NK-92 (cell line): ENCODE measurements at regions not wholly inside any gene's neighbourhood (a gene's known extent, or its start where the extent isn't known, plus 50 kb on each side); places are given as distances from the start of the nearest gene placed in this dataset.

Experiments
- DNase-seq: peaks from one replicate; lab custom pipeline; 2025; ENCODE audit not compliant: unreplicated experiment; lab: John Stamatoyannopoulos, UW

DNA sequence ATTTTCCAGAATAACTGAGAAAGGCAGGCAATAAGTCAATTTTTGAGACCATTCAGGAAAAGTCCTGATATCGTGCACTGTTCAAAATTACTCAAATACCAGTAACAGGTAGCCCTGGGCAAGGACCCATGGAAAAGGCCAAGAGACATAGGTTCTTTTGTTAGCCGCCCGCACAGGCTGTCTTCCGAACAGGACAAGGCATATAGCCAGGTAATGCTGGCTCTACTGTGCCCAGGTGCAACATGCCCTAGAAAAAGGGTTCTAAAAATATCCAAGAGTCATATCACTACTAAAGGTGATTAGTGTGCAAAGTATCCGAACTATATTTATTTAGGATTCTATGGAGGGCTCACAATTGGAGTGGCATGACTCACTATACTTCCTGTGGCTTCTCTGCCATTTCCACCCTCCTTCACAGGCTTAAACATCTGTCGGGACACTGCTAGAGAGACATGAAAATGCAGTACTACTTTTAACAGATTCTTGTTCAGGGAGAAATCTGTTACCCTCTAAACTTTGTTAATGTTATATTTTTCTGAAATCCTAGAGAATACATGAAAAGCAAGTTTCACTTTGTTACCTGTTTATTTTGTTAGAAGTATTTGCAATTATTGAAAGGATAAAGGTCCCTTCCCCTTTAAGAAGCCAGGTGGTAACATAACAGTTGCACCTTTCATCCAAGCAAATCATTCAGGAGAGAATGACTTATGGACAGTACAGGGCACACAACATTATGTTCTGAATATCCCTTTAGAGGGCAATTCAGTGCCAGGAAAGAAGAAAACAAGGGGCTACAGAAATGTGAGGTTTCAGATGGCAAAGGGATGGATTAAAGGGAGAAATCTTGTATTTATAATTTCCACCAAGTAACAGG is 293.3 kb upstream of the THBS1 start:
- no peak for DNase-seq

GRCh38 chr15:39290711-39291435 is 290.0 kb upstream of the THBS1 start:
- no peak for DNase-seq

DNA sequence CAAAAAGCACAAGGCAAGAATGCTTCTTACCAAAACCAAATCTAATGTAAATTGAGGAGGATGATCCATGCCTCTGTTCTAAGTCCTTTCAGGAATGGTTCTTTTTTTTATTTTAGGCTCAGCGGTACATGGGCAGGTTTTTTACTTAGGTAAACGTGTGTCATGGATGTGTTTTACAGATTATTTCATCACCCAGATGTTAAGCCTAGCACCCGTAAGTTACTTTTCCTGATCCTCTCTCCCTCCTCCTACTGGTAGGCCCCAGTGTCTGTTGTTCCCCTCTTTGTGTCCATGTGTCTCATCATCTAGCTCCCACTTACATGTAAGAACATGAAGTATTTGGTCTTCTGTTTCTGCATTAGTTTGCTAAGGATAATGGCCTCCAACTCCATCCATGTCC is 289.2 kb upstream of the THBS1 start:
- DNase-seq: no peak

- no peak for DNase-seq
Measured at GRCh38 chr15:39296955-39297354, 283.9 kb upstream of the THBS1 start.

GRCh38 chr15:39298271-39298962 is 282.5 kb upstream of the THBS1 start:
- DNase-seq: no peak

DNA sequence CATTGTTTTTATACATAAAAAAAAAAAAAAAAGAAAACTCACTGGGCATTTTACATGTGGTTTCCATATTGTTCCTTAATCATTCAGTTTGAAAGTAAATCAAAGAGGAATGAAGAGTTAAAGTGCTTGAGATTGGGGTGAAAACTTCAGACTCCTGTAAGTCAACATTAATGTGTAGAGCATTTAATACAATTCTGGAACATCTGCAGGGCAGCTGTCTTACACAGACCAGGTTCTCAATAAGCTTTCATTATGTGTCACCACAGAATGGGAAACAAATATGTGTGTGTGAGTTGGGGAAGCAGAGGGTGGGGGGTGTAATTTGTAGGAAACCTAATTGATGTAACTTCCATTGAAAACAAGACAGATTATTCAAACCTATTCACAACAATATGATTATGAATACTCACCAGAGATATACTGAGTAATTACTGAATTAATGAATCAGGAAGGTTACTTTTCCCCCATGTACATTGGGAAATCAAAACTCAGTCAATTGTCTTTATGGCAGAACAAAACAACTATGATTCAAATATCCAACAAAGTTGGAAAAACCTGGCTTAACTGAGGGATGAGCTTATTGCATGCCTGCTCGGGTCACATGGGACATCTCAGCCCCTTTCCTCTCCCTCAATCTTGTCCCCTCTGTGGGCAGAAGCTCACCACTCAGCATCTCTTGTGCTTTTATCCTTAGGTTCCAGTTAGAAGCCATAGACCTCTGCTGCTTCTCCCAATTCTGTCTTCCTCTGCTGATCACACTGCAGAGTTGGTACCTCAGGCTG is 281.2 kb upstream of the THBS1 start:
- no peak for DNase-seq

DNA sequence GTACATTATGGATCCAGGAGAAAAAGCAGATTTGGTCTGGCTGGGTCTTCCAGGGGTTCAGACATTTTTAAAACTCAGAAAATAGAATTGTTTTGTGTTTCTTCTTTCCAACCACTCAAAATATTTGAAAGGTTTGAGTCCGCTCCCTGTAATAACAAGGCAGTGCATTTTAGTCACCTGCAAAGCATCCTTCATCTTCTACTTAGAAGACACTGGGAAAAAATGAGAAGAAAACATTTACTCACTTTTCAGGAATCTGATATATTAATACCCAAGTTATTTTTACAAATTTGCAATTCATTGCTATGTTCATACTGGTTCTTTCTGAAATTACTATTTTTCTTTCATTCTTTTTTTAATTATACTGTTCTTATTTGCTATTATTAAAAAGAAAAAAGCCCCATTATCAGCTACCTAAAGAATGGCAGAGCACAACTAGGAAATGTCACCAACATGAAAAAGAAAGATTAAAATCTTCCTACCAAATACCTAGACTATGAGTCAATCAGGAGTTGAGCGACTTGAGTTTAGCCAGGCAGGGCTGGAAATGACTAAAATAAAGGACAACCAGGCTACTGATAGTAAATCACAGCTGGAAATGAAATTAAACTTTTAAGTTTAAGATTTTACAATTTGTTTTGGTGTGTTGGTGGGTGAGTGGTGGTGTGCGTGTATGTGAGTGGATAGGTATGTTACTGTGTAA is 280.3 kb upstream of the THBS1 start:
- DNase-seq: no peak

GRCh38 chr15:39301589-39301999 is 279.3 kb upstream of the THBS1 start:
- DNase-seq: no peak

DNA sequence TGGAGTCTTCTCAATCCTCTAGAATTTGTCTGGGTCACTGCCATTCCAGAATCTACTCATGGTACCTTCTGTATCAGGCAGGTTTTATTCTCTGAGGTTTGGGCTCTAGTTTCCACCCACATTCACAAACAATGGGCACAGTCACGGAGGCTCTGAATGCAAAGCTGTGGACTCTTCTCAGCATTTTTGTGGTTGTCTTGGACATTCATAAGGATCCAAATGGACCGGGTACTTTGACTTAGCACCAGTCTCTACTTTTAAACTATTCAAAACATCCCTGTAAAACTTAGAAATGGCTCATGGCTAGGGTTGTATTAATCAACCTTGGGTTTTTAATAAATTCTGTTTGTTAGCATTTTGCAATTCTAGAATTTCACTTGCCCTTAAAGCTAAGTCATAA is 277.9 kb upstream of the THBS1 start:
- DNase-seq: no peak

DNA sequence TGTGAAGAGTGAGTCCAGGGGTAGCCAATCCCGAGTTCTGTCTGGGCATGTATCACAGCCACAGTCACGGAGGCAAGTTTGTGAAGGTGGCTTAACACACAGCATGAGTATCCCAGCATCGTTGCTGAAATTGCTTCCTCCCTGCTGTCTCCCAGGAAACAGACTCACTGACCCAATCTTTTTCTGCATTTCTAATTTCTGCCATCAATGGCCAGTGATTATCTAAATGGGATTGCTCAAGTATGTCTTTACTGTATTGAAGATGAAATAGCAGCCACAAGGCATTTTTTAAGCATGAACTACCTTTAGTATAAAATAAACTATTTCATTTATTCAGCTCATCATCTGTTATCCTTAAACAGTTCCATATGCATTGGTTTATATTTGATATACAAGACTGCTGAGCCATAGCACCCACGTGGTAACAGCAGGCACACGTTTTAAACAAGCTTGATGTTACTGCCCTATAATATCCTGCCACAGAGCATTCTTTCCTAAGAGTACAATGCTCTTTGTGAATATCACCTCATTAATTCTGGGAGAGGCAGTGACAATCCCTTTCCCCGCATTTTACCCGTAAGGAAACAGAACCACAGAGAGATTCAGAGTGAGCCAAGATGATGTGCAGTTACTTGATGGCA is 276.6 kb upstream of the THBS1 start:
- no peak for DNase-seq

- DNase-seq: no peak
Measured at GRCh38 chr15:39304931-39305728, 275.7 kb upstream of the THBS1 start.

GRCh38 chr15:39310633-39311032 is 270.2 kb upstream of the THBS1 start:
- DNase-seq: no peak

DNA sequence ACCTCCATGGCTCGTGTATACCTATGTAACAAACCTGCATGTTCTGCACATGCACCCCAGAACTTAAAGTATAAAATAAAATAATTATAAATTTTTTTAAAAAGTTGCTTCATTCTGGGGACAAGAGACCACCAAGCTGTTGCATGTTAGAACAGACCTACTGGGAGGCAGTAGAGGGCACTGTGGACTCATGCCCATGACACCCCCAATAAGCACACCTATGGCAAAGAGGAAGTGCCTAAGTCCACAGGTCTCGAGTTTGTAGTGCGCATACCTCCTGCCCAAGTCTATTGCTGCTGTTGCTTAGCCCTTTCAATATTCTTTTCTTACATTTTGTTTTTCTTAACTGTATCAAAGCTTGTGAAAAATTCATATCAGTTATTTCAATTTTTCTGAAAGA is 267.9 kb upstream of the THBS1 start:
- DNase-seq: no peak

GRCh38 chr15:39313467-39313866 is 267.4 kb upstream of the THBS1 start:
- DNase-seq: no peak

DNA sequence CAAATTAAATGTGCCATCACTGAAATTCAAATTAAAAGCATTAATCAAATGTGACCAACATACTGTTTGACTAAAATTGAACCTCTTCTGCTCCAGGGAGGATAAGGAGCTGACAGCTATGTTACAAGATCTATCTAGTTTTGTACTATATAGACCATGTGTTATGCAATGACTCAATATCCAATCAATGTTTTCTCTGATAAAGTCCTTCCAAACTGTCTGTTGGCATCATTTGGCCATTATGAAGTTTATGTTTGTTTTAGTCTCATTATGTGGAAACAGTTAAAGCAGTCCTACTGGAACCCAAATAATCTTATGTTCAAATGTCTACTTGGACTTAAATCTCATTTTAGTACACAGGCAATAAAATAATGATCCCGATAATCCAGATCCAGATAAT is 267.0 kb upstream of the THBS1 start:
- no peak for DNase-seq

DNA sequence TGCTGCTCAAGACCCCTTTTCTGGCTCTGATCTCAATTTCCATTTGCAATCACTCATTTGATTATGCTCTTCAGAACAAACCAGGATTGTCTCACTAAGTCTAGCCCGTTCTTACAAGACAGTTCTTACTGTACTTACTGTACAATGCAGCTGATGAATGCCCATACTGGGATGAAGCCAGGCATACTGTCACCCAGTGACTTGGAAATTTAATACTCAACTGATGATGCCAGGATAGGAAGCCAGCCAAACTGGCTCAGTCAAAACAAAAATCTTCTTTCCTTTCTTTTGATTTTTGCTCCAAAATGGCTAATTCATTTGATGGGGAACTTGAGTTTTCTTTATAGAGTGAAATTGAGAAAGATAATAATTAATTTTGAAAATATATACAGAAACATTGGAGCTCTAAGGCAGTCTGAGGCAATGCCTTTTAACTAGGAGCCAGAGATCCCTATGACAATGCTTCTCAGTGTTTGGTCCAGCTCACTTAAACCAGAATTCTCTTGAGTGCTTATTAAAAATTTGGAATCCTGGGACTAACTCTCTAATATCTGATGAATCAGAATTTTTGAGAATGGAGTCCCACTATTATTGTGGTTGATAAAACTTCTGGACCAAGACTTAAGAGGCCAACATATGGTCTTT is 265.6 kb upstream of the THBS1 start:
- no peak for DNase-seq

DNA sequence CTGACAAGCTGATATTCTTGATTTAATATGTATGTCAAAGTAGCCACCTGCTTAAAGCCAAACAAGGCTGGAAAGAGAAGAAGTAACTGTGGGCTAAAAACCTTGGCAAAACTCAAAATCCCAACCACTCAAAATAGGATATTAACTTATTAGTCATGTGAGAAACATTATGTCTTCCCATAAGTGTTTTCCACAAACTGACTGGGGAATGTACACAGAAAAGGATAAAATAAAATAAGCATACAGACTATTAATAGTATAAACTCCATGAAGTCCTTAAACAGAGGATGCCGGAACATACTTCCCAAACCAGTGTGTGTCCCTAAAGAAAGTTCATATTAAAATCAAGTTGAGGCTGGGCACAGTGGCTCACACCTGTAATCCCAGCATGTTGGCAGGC is 263.7 kb upstream of the THBS1 start:
- DNase-seq: no peak

- DNase-seq: no peak
Measured at GRCh38 chr15:39318231-39318630, 262.6 kb upstream of the THBS1 start.

- DNase-seq: no peak
Measured at GRCh38 chr15:39320355-39320754, 260.5 kb upstream of the THBS1 start.
